Stimulated activated CD4-positive, alpha-beta T cell treated with anti-CD3 and anti-CD28 coated beads, Interleukin-2, amount 100 ng/mL, for 48 hours (primary cell): ENCODE measurements at regions not wholly inside any gene's neighbourhood (a gene's known extent, or its start where the extent isn't known, plus 50 kb on each side); places are given as distances from the start of the nearest gene placed in this dataset.
"Not testable (repeated sequence)": the region's sequence is repeated elsewhere in the genome, so short reads cannot be mapped to it uniquely, and the experiment has no call there.

Experiments used
- DNase-seq, 2 donors: peaks; one replicate each; pipeline ENCODE4 v3.0.0-alpha.2; 2020

DNA sequence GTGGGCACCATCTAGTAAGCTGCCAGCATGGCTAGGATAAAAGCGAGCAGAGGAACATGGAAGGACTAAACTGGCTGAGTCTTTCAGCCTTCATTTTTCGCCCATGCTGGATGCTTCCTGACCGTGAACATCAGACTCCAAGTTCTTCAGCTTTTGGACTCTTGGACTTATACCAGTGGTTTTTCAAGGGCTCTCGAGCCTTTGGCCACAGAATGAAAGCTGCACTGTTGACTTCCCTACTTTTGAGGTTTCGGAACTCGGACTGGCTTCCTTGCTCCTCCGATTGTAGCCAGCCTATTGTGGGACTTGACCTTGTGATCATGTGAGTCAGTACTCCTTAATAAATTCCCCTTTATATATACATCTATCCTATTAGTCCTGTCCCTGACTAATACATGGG is 785.1 kb upstream of the SLITRK6 start:
- no peak for DNase-seq

- DNase-seq = no peak
Measured at GRCh38 chr13:86585835-86586234, 786.6 kb upstream of the SLITRK6 start.

DNA sequence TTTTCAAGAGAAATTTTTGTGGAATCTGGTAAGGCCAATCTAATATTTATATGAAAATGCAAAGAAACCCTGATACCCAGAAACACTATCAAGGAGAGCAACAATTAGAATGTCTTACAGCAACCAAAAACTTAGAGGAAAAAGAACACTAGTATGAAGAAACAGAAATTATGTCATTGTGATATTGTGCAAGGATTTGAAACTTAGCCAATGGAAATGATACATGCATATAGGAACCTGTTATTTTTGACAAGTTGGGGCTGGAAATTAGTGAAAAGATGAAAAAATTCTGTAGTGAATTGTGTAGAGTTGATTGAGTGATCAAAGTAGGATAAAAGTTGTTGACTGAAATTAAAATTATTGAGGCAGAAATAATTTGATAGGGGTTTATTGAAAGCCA is 792.6 kb upstream of the SLITRK6 start:
- DNase-seq = no peak

GRCh38 chr13:86601351-86601750 is 802.1 kb upstream of the SLITRK6 start:
- no peak for DNase-seq

- no peak for DNase-seq
Measured at GRCh38 chr13:86606264-86606663, 807.0 kb upstream of the SLITRK6 start.

- DNase-seq = no peak
Measured at GRCh38 chr13:86608701-86609100, 809.5 kb upstream of the SLITRK6 start.

GRCh38 chr13:86633346-86633745 is 834.1 kb upstream of the SLITRK6 start:
- no peak for DNase-seq

DNA sequence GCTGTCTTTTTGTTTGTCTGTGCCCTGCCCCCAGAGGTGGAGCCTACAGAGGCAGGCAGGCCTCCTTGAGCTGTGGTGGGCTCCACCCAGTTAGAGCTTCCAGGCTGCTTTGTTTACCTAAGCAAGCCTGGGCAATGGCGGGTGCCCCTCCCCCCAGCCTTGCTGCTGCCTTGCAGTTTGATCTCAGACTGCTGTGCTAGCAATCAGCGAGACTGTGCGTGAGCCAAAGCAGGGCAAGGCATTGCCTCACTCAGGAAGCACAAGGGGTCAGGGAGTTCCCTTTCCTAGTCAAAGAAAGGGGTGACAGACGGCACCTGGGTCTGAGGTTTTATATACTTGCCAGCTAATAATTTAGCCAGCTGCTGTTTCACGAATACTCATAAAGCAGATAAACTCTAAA is 852.0 kb upstream of the SLITRK6 start:
- DNase-seq = not testable (repeated sequence)

- DNase-seq = no peak
Measured at GRCh38 chr13:86653009-86653408, 853.8 kb upstream of the SLITRK6 start.

GRCh38 chr13:86655561-86655960 is 856.3 kb upstream of the SLITRK6 start:
- DNase-seq = no peak

- DNase-seq = no peak
Measured at GRCh38 chr13:86660090-86660489, 860.9 kb upstream of the SLITRK6 start.

DNA sequence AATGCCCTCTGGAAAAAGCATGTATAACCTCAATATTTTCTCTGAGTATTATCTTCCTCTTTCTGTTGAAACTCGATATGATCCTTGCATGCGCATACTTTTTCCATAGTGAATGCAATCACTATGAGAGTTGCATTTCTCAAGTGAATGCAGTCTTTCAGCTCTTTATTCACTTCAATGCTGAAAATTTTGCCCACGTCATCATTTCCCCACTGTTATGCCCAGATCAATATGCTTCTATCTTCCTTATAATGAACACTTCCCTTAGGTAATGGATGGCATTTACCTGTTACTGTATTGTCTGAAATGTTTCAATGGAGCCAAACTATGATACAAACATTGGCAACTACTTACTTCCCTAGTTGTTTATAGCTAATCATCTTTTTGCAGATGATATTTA is 866.6 kb upstream of the SLITRK6 start:
- no peak for DNase-seq

DNA sequence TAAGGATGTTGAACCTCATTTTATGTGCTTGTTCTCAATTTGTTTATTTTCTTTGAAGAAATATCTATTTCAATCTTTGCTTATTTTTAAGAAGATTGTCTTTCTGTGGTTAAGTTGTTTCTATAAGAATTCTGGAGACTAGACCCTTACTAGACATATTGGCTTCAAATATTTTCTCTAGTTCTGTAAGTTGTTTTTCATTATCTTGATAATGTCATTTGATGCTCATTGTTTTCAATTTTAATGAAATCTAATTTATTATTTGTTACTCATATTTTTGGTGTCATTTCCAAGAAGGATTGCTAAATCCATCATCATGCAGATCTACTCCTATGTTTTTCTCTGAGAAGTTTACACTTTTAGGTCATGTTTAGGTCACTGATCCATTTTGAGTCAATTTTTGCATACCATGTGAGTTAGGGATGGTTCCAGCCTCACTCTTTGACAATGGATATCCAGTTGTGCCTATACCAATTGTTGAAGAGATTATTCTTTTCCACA is 874.8 kb upstream of the SLITRK6 start:
- no peak for DNase-seq

- no peak for DNase-seq
Measured at GRCh38 chr13:86681223-86681622, 882.0 kb upstream of the SLITRK6 start.

GRCh38 chr13:86684402-86684801 is 885.2 kb upstream of the SLITRK6 start:
- no peak for DNase-seq

- DNase-seq = no peak
Measured at GRCh38 chr13:86689911-86690310, 890.7 kb upstream of the SLITRK6 start.

DNA sequence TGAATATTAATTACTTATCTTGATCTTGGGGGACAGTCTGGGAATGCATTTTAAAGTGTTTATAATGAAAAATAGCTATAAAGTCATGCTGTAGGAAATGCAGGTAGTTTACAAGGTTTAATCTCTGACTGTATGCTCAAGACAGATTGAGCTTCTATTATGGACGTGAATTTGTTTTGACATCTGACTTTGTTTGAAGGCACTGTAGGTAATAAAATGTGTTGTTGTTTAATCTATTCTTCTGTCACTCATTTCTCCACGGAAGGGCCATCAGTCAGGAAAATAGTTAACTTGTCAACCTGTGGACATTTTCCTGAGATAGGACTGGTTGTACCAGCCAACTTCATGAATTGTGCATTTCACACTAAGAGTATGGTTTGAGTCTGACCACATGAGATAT is 893.1 kb upstream of the SLITRK6 start:
- no peak for DNase-seq

GRCh38 chr13:86710013-86710412 is 910.8 kb upstream of the SLITRK6 start:
- DNase-seq = no peak

DNA sequence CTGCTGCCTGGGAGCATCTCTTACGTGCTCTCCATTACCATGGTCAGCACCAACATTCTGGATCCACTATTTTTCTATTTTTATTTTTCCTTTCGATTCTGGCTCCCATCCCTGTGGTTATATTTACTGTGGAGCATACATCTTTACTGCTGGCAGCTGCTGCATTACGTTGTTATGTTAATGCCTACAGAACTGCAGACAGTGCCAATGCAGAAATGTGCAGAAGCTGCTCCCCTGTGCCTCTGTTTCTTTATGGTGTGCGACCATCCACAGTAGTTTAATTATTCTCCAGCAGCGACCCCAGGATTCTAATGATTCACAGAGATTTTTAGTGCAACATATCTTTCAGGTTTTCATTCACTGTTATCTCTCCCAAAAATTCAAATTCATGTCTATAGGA is 911.7 kb upstream of the SLITRK6 start:
- DNase-seq = no peak

- no peak for DNase-seq
Measured at GRCh38 chr13:86714495-86714894, 915.3 kb upstream of the SLITRK6 start.

GRCh38 chr13:86725105-86725504 is 925.9 kb upstream of the SLITRK6 start:
- no peak for DNase-seq

DNA sequence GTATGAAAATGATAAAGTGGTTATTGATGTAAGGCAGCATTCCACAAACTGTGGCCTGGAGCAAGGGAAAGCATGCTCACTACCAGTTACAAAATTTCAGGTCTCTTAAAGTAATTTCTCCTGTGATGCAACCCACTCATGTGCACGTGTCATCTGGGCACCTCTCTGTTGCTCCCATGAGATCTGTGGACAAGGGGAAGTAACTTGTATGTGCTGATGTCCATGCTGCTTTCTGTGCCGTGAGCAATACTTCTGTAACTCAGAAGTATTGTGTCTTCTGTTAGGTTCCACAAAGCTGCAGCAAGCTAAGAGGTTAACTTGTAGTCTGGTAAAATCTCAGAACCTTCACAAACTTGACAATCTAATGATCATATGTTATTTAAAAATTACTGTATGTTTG is 930.0 kb upstream of the SLITRK6 start:
- no peak for DNase-seq

GRCh38 chr13:86731987-86732386 is 932.8 kb upstream of the SLITRK6 start:
- no peak for DNase-seq

GRCh38 chr13:86737334-86737932 is 933.7 kb upstream of the SLITRK5 start:
- DNase-seq = no peak

- no peak for DNase-seq
Measured at GRCh38 chr13:86741762-86742285, 929.3 kb upstream of the SLITRK5 start.
